A549 (cell line): ENCODE measurements at regions not wholly inside any gene's neighbourhood (a gene's known extent, or its start where the extent isn't known, plus 50 kb on each side); places are given as distances from the start of the nearest gene placed in this dataset.
"Not testable (repeated sequence)": the region's sequence is repeated elsewhere in the genome, so short reads cannot be mapped to it uniquely, and the experiment has no call there.

Source experiments
- POLR2A ChIP-seq: IDR thresholded peaks from 2 replicates; pipeline ENCODE4 v1.6.1; 2012; ENCODE audit warnings: mild to moderate bottlenecking, low read length
- TP53 ChIP-seq: fragments of 250-450 bp; sonication (Bioruptor Pico); IDR thresholded peaks from 2 replicates; pipeline ENCODE4 v1.5.0; 2021; ENCODE audit warnings: mild to moderate bottlenecking, moderate library complexity

DNA sequence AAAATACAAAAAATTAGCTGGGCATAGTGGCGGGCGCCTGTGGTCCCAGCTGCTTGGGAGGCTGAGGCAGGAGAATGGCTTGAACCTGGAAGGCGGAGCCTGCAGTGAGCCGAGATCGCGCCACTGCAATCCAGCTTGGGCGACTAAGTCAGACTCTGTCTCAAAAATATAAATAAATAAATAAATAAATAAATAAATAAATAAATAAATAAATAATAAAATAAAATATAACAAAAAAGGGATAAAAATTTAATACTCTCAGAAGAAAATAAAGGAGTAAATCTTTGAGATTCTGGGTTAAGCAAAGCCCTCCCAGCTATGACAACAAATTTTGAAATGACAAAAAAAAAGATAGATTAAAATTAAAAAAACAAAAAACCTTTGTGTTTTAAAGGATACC lies 525.7 kb upstream of the CYLC2 start:
- not testable (repeated sequence) for TF ChIP-seq POLR2A, TP53
